H1 (cell line): ENCODE measurements at regions not wholly inside any gene's neighbourhood (a gene's known extent, or its start where the extent isn't known, plus 50 kb on each side); places are given as distances from the start of the nearest gene placed in this dataset.

Experiments used
- ATF2 ChIP-seq: IDR thresholded peaks from 2 replicates; pipeline ENCODE4 v1.6.1; 2012; ENCODE audit warnings: low read length, inconsistent platforms
- EZH2 ChIP-seq: fragments of 200-600 bp; sonication (generic); IDR thresholded peaks from 2 replicates; pipeline ENCODE4 v1.7.1; 2012; ENCODE audit warnings: low read depth, mild to moderate bottlenecking, moderate library complexity, low read length, inconsistent platforms; ENCODE audit not compliant: severe bottlenecking
- MAFK ChIP-seq: IDR thresholded peaks from 2 replicates; pipeline ENCODE4 v1.6.1; 2012; ENCODE audit warnings: low read depth, mild to moderate bottlenecking, improper control_type of control experiment, low read length
- MAX ChIP-seq: IDR thresholded peaks from 2 replicates; pipeline ENCODE4 v1.6.1; 2012; ENCODE audit warnings: inconsistent platforms
- SP1 ChIP-seq: IDR thresholded peaks from 2 replicates; pipeline ENCODE4 v1.6.1; 2011; ENCODE audit warnings: low read depth, low read length
- ZNF274 ChIP-seq: IDR thresholded peaks from 2 replicates; pipeline ENCODE4 v1.7.0; 2012; ENCODE audit warnings: low read length, borderline replicate concordance; ENCODE audit errors: extremely low read depth

- TF ChIP-seq SP1 (no peak), EZH2 (no peak), MAX (no peak), ATF2 (no peak), MAFK (no peak), ZNF274 (no peak)
Measured at GRCh38 chr10:4265964-4266363, 481.0 kb upstream of the KLF6 start.
